ENCODE measurements at regions not wholly inside any gene's neighbourhood (a gene's known extent, or its start where the extent isn't known, plus 50 kb on each side); places are given as distances from the start of the nearest gene placed in this dataset.

DNA sequence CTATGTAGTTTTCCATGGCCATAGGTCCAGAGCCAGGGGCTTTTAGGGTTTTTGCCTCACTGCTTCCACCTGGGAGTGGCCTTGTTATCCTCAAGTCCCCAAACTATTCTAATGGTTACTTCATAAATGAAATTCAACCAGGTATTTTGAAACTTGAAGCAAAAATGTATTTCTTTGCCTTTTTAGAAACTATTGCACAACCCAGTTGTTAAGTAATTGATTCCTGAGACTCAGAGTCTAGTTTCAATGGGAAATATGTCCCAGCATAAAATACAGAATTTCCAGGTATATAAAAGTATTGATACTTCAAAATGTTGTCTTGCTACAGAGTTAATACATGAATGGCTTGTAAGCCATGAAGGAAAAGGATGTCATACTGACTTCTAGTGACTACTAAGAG, 456.2 kb upstream of the DAB2 start:
- ChIA-PET POLR2A (no interaction called here), CTCF (no interaction called here)
- DNase-seq (ENCODE audit: extremely low spot score): no peak
- TF ChIP-seq ELF4 (IDR thresholded peaks at IDR 0.05): no peak
- no peak for TF ChIP-seq SP1 (IDR thresholded peaks at IDR 0.05)

- no peak for TF ChIP-seq LEF1 (IDR thresholded peaks at IDR 0.05; ENCODE audit: borderline replicate concordance)
- TF ChIP-seq SUZ12 (IDR thresholded peaks at IDR 0.05): no peak
- ChIA-PET POLR2A (no interaction called here), CTCF (no interaction called here)
- DNase-seq (ENCODE audit: extremely low spot score): no peak
Observed at GRCh38 chr5:39877479-39877878, 452.7 kb upstream of the DAB2 start.

DNA sequence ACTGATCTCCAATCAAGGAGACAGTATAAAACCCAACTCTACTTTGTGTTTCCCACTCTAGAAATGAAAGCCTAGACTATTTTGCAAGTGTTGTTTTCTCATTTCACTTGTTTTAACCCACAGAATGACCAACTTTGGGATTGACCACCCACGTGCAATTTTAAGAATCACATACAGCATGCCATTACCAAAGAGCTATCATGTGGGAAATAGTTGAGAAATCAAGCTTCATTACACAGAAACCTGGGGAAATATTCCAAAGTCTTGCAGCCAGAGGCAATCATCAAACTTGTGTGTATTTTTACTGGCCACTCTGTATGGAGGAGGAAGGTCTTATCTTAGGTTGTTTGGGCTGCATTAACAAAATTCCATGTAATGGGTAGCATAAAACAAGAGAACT, 451.4 kb upstream of the DAB2 start:
- CTCF ChIA-PET: no interaction called here

DNA sequence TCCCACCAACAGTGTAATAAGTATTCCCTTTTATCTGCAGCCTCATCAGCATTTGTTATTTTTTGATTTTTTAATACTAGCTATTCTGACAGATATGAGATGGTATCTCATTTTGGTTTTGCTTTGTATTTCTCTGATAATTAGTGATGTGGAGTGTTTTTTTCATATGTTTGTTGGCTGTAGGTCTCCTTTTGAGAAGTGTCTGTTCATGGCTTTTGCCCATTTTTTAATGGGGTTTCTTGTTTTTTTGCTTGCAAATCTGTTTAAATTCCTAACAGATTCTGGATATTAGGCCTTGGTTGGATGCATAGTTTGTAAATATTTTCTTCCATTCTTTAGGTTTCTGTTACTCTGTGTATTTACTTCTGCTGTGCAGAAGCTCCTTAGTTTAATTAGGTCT, 445.4 kb upstream of the DAB2 start:
- TF ChIP-seq FOXA1 (IDR thresholded peaks at IDR 0.05) (no peak), ELF4 (IDR thresholded peaks at IDR 0.05) (no peak), FOXM1 (IDR thresholded peaks at IDR 0.05; ENCODE audit: borderline replicate concordance) (no peak), TARDBP (IDR thresholded peaks at IDR 0.05) (no peak), L3MBTL2 (conservative IDR thresholded peaks at IDR 0.05) (no peak), ZNF384 (IDR thresholded peaks at IDR 0.05) (no peak), SP1 (IDR thresholded peaks at IDR 0.05) (no peak), HDGF (IDR thresholded peaks at IDR 0.05; ENCODE audit: borderline replicate concordance) (no peak), BHLHE40 (IDR thresholded peaks at IDR 0.05; ENCODE audit: borderline replicate concordance) (no peak), ARNT (IDR thresholded peaks at IDR 0.05) (no peak), CTBP1 (IDR thresholded peaks at IDR 0.05; ENCODE audit: borderline replicate concordance) (no peak)
- DNase-seq (ENCODE audit: extremely low spot score): no peak
- POLR2A ChIA-PET: no interaction called here
- CTCF ChIA-PET: no interaction called here

More for the DNA sequence above, 451.4 kb upstream of the DAB2 start:
- no peak for DNase-seq (ENCODE audit: extremely low spot score)
- no peak for TF ChIP-seq TARDBP (IDR thresholded peaks at IDR 0.05)
- no peak for TF ChIP-seq CTBP1 (IDR thresholded peaks at IDR 0.05; ENCODE audit: borderline replicate concordance)
- no peak for TF ChIP-seq ELF4 (IDR thresholded peaks at IDR 0.05)
- no peak for TF ChIP-seq ZNF384 (IDR thresholded peaks at IDR 0.05)
- POLR2A ChIA-PET: no interaction called here

DNA sequence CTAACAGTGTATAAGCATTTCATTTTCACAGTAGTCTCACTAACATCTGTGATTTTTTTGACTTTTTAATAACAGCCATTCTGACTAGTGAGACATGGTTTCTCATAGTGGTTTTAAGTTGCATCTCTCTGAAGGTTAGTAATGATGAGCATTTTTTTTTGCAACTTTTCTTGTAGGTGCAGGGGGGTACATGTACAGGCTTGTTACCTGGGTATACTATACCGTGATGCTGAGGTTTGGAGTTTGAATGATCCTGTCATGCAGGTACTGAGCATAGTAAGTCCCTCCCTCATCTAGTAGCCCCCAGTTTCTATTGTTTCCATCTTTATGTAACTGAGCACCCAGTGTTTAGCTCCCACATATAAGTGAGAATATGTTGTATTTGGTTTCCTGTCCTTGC, 444.6 kb upstream of the DAB2 start:
- TF ChIP-seq HDGF (IDR thresholded peaks at IDR 0.05; ENCODE audit: borderline replicate concordance) (no peak), ELF4 (IDR thresholded peaks at IDR 0.05) (no peak), NFRKB (IDR thresholded peaks at IDR 0.05) (no peak), ZNF384 (IDR thresholded peaks at IDR 0.05) (no peak), TARDBP (IDR thresholded peaks at IDR 0.05) (no peak)
- POLR2A ChIA-PET: no interaction called here
- no peak for DNase-seq (ENCODE audit: extremely low spot score)
- CTCF ChIA-PET: no interaction called here

- CTCF ChIA-PET: no interaction called here
- DNase-seq (ENCODE audit: extremely low spot score): no peak
- POLR2A ChIA-PET: no interaction called here
- TF ChIP-seq FOXK2 (IDR thresholded peaks at IDR 0.05): no peak
- TF ChIP-seq PKNOX1 (IDR thresholded peaks at IDR 0.05): no peak
- no peak for TF ChIP-seq ELF4 (IDR thresholded peaks at IDR 0.05)
- TF ChIP-seq SUZ12 (IDR thresholded peaks at IDR 0.05): no peak
- TF ChIP-seq FOXM1 (IDR thresholded peaks at IDR 0.05; ENCODE audit: borderline replicate concordance): no peak
- TF ChIP-seq SP1 (IDR thresholded peaks at IDR 0.05): no peak
- TF ChIP-seq FOXA1 (IDR thresholded peaks at IDR 0.05): no peak
- TF ChIP-seq HDGF (IDR thresholded peaks at IDR 0.05; ENCODE audit: borderline replicate concordance): no peak
- no peak for TF ChIP-seq ARNT (IDR thresholded peaks at IDR 0.05)
- TF ChIP-seq ZNF384 (IDR thresholded peaks at IDR 0.05): no peak
- no peak for TF ChIP-seq NFRKB (IDR thresholded peaks at IDR 0.05)
- TF ChIP-seq L3MBTL2 (conservative IDR thresholded peaks at IDR 0.05): no peak
- no peak for TF ChIP-seq CTBP1 (IDR thresholded peaks at IDR 0.05; ENCODE audit: borderline replicate concordance)
- TF ChIP-seq BHLHE40 (IDR thresholded peaks at IDR 0.05; ENCODE audit: borderline replicate concordance): no peak
- TF ChIP-seq LEF1 (IDR thresholded peaks at IDR 0.05; ENCODE audit: borderline replicate concordance): no peak
- no peak for TF ChIP-seq TARDBP (IDR thresholded peaks at IDR 0.05)
Observed at GRCh38 chr5:39867923-39868322, 443.1 kb upstream of the DAB2 start.

DNA sequence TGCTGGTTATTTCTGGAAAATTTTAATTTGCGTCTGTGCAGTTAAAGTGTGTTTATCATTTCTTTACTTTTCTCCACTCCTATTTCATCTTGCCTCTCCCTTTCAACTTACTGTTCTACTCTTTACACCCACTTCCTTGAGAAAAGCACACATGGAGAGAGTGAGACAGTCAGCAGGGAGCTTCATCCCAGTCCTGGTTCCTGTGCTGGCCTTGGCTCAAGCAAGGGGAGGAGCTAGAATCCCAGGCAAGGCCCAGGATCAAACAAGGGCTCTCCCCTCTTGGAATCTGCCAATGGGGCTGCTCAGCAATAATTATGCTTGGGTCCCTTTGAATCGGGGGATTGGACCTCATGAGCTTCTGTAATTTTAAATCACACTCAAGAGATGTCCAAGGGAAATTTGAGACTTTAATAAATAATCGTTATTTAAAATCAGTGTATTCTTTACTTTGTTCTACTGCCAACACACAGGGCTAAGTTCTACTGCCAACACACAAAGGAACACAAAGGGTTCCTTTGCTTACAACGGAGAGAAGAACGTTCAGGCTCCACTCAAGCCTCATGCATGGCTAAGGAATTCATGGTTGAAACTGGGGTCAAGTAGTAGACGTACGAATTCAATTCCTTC, 439.3 kb upstream of the DAB2 start:
- no peak for TF ChIP-seq ELF4 (IDR thresholded peaks at IDR 0.05)
- TF ChIP-seq PKNOX1 (IDR thresholded peaks at IDR 0.05): no peak
- no peak for TF ChIP-seq LEF1 (IDR thresholded peaks at IDR 0.05; ENCODE audit: borderline replicate concordance)
- TF ChIP-seq ARNT (IDR thresholded peaks at IDR 0.05): no peak
- no peak for TF ChIP-seq FOXK2 (IDR thresholded peaks at IDR 0.05)
- no peak for TF ChIP-seq BHLHE40 (IDR thresholded peaks at IDR 0.05; ENCODE audit: borderline replicate concordance)
- no peak for TF ChIP-seq FOXA1 (IDR thresholded peaks at IDR 0.05)
- TF ChIP-seq HDGF (IDR thresholded peaks at IDR 0.05; ENCODE audit: borderline replicate concordance): no peak
- no peak for TF ChIP-seq ZNF384 (IDR thresholded peaks at IDR 0.05)
- ChIA-PET POLR2A (no interaction called here), CTCF (no interaction called here)
- no peak for DNase-seq (ENCODE audit: extremely low spot score)

DNA sequence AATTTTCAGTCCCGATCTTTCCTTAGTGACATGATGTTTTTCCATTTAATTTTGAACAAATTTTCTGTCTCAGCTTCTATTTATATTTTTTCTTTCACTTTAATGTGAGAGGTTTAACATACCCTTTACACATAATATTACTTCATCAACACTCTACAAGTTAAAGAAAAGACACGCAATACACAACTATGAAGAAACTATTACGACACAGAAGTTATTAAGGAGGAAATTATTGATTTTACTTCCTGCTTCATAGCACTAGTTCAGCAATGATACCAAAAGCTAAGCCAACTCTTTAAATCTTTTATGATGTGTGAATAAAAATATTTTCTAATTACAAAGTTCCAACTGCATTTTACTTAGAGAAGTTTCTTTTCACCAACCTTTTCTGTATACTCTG, 432.3 kb upstream of the DAB2 start:
- POLR2A ChIA-PET: no interaction called here
- CTCF ChIA-PET: no interaction called here
- TF ChIP-seq SUZ12 (IDR thresholded peaks at IDR 0.05): no peak
- TF ChIP-seq FOXM1 (IDR thresholded peaks at IDR 0.05; ENCODE audit: borderline replicate concordance): no peak
- no peak for TF ChIP-seq FOXA1 (IDR thresholded peaks at IDR 0.05)
- TF ChIP-seq ELF4 (IDR thresholded peaks at IDR 0.05): no peak
- no peak for TF ChIP-seq HDGF (IDR thresholded peaks at IDR 0.05; ENCODE audit: borderline replicate concordance)
- no peak for TF ChIP-seq BHLHE40 (IDR thresholded peaks at IDR 0.05; ENCODE audit: borderline replicate concordance)
- TF ChIP-seq NFRKB (IDR thresholded peaks at IDR 0.05): no peak
- no peak for TF ChIP-seq SP1 (IDR thresholded peaks at IDR 0.05)
- TF ChIP-seq L3MBTL2 (conservative IDR thresholded peaks at IDR 0.05): no peak
- no peak for DNase-seq (ENCODE audit: extremely low spot score)
